DND-41 (cell line): ENCODE measurements at regions not wholly inside any gene's neighbourhood (a gene's known extent, or its start where the extent isn't known, plus 50 kb on each side); places are given as distances from the start of the nearest gene placed in this dataset.

Experiments used
- ATAC-seq: fragments of 200-7000 bp; cut with Tn5 transposase; 3 replicates; pipeline ENCODE4 v1.9.1; 2021; ENCODE audit warnings: low read depth; ENCODE audit not compliant: insufficient read depth
- DNase-seq: peaks from one replicate; pipeline ENCODE4 v3.0.0-alpha.2; 2020
- H2AFZ ChIP-seq: 2 replicates; pipeline ENCODE4 v1.6.0; 2012; ENCODE audit warnings: low read depth, low read length
- H3K27ac ChIP-seq: 2 replicates; pipeline ENCODE4 v1.5.1; 2012; ENCODE audit warnings: low read length, inconsistent platforms
- H3K27me3 ChIP-seq: fragments of 200-600 bp; sonication (generic); 2 replicates; pipeline ENCODE4 v1.6.0; 2012; ENCODE audit warnings: low read length, mild to moderate bottlenecking, inconsistent platforms; ENCODE audit not compliant: insufficient read depth, poor library complexity
- H3K36me3 ChIP-seq: 2 replicates; pipeline ENCODE4 v1.5.1; 2012; ENCODE audit warnings: low read length, inconsistent platforms; ENCODE audit not compliant: insufficient read depth
- H3K4me1 ChIP-seq: 2 replicates; pipeline ENCODE4 v1.5.1; 2012; ENCODE audit warnings: mild to moderate bottlenecking, low read length; ENCODE audit not compliant: insufficient read depth
- H3K4me2 ChIP-seq: 2 replicates; pipeline ENCODE4 v1.6.0; 2012; ENCODE audit warnings: mild to moderate bottlenecking, moderate library complexity, low read length, inconsistent platforms; ENCODE audit not compliant: insufficient read depth
- H3K4me3 ChIP-seq, 2 experiments: fragments of 200-600 bp in 1 of 2; shearing (Covaris generic) in 1 of 2; 2 replicates each; pipeline ENCODE4 v1.5.1; 2012 to 2016; ENCODE audit warnings: inconsistent platforms in 2 of 2, low read length in 2 of 2, mild to moderate bottlenecking in 2 of 2, low read depth in 1 of 2, moderate library complexity in 1 of 2
- H3K79me2 ChIP-seq: 2 replicates; pipeline ENCODE4 v1.6.0; 2012; ENCODE audit warnings: low read length, inconsistent platforms; ENCODE audit not compliant: insufficient read depth
- H3K9ac ChIP-seq: 2 replicates; pipeline ENCODE4 v1.6.0; 2012; ENCODE audit warnings: low read depth, mild to moderate bottlenecking, inconsistent platforms, low read length, moderate library complexity
- H3K9me3 ChIP-seq: 2 replicates; pipeline ENCODE4 v1.5.1; 2012; ENCODE audit warnings: low read length, moderate library complexity, mild to moderate bottlenecking, inconsistent platforms; ENCODE audit not compliant: insufficient read depth, severe bottlenecking
- H4K20me1 ChIP-seq: 2 replicates; pipeline ENCODE4 v1.6.0; 2012; ENCODE audit warnings: low read length; ENCODE audit not compliant: insufficient read depth
- EZH2 ChIP-seq: IDR thresholded peaks from 3 replicates; pipeline ENCODE4 v1.6.1; 2012; ENCODE audit warnings: borderline replicate concordance, low read depth, mild to moderate bottlenecking, moderate library complexity, low read length, inconsistent platforms; ENCODE audit not compliant: severe bottlenecking
- TF ChIP-seq, protein P1 (sequence below): IDR thresholded peaks from 2 replicates; pipeline ENCODE4 v1.5.1; 2012; ENCODE audit warnings: borderline replicate concordance, low read length, moderate library complexity, mild to moderate bottlenecking; ENCODE audit not compliant: poor library complexity, severe bottlenecking; ENCODE audit errors: extremely low read depth

DNA sequence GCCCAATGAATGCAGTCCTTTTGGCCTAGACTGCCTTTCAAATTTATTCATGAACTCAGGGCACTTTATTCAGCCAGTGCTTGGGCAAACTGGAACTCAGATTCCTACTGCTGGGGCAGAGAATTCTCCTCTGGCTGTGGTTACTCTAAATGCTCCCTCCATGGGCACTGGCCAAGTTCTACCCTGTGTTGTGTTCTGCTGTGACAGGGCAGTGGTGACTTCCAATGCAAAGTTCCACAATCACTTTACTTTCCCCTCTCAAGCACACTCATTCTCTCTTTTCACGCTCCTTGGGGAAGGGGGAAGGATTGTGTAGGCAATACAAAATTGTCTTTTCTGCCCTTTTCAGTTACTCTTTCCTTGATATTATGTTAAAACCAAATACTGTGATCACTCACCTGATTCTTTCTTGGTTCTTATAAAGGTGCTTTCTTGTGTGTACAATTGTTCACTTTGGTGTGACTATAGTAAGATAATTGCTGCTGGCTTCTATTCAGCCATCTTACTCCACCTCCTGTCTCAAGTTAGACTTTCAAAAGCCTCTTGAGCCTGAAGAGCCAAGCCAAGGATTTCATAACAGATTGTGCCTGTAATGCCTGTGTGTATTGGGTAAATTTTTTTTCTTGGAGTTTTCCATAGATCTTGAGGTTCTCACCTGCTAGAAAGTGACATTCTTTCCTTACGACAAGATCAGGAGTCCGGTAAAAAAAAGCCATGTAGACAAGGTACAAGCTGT is 1078.6 kb downstream of the FAM133A start:
- ATAC-seq (no peak), DNase-seq (no peak)
- no peaks in the 10 kb centered on the region for H3K27me3 ChIP-seq
- no peaks in the 10 kb centered on the region for H3K36me3 ChIP-seq
- no peaks in the 10 kb centered on the region for H4K20me1 ChIP-seq
- H3K4me1 ChIP-seq = no peaks in the 10 kb centered on the region
- H3K9ac ChIP-seq = no peak overlapping the region
- H2AFZ ChIP-seq = no peak overlapping the region
- no peak overlapping the region for H3K27ac ChIP-seq
- H3K9me3 ChIP-seq = no peaks in the 10 kb centered on the region
- no peak overlapping the region for H3K4me3 ChIP-seq
- no peaks in the 10 kb centered on the region for H3K79me2 ChIP-seq
- TF ChIP-seq, protein P1, sequence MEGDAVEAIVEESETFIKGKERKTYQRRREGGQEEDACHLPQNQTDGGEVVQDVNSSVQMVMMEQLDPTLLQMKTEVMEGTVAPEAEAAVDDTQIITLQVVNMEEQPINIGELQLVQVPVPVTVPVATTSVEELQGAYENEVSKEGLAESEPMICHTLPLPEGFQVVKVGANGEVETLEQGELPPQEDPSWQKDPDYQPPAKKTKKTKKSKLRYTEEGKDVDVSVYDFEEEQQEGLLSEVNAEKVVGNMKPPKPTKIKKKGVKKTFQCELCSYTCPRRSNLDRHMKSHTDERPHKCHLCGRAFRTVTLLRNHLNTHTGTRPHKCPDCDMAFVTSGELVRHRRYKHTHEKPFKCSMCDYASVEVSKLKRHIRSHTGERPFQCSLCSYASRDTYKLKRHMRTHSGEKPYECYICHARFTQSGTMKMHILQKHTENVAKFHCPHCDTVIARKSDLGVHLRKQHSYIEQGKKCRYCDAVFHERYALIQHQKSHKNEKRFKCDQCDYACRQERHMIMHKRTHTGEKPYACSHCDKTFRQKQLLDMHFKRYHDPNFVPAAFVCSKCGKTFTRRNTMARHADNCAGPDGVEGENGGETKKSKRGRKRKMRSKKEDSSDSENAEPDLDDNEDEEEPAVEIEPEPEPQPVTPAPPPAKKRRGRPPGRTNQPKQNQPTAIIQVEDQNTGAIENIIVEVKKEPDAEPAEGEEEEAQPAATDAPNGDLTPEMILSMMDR = no peak
- no peak for TF ChIP-seq EZH2
- no peak overlapping the region for H3K4me2 ChIP-seq

- TF ChIP-seq, protein P1 = no peak
- TF ChIP-seq EZH2 = no peak
- H3K36me3 ChIP-seq = no peaks in the 10 kb centered on the region
- no peak overlapping the region for H2AFZ ChIP-seq
- no peak overlapping the region for H3K4me2 ChIP-seq
- H3K27ac ChIP-seq = no peak overlapping the region
- H3K27me3 ChIP-seq = no peaks in the 10 kb centered on the region
- ATAC-seq (no peak), DNase-seq (no peak)
- H4K20me1 ChIP-seq = no peaks in the 10 kb centered on the region
- no peak overlapping the region for H3K4me3 ChIP-seq
- H3K4me1 ChIP-seq = no peaks in the 10 kb centered on the region
- H3K9me3 ChIP-seq = no peaks in the 10 kb centered on the region
- no peak overlapping the region for H3K9ac ChIP-seq
- no peaks in the 10 kb centered on the region for H3K79me2 ChIP-seq
Measured at GRCh38 chrX:94758130-94758529, 1084.1 kb downstream of the FAM133A start.

- Histone ChIP-seq H3K79me2 (no peaks in the 10 kb centered on the region), H2AFZ (no peak overlapping the region), H3K9ac (no peak overlapping the region), H3K27me3 (no peaks in the 10 kb centered on the region), H3K4me2 (no peak overlapping the region), H3K36me3 (no peaks in the 10 kb centered on the region), H3K27ac (no peak overlapping the region), H3K4me3 (no peak overlapping the region), H4K20me1 (no peaks in the 10 kb centered on the region), H3K4me1 (no peaks in the 10 kb centered on the region), H3K9me3 (no peaks in the 10 kb centered on the region)
- no peak for DNase-seq
- TF ChIP-seq, protein P1 = no peak
- TF ChIP-seq EZH2 = no peak
- no peak for ATAC-seq
Measured at GRCh38 chrX:94775640-94776039, 1101.6 kb downstream of the FAM133A start.
